ENCODE measurements at regions not wholly inside any gene's neighbourhood (a gene's known extent, or its start where the extent isn't known, plus 50 kb on each side); places are given as distances from the start of the nearest gene placed in this dataset.

DNA sequence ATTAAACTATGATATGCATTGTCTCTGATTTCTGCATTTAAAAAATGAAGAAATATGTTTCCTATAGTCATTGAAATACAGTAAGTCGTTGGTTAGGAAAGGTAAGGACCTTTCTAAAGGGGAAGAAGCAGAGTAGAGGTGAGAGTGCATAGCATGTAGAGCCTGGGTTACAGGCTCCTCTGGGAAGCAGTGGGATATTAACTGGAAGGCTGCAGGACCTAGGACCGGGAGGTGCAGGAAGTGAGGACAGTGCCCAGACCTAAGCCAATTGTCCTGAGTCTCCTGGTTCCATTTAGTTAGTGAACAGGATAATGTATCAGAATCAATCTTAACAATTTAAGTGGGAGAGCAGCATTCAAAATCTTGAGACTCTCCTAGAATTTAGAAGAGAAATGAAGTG lies 237.1 kb upstream of the NUDT6 start:
- intact Hi-C loops (cut with DNase I) = no loop called here
- H3K9me3 ChIP-seq = no peaks in the 10 kb centered on the region
- TF ChIP-seq CTCF (IDR thresholded peaks at IDR 0.05) (no peak), POLR2AphosphoS5 (IDR thresholded peaks at IDR 0.05; ENCODE audit: insufficient read depth in 1 of 2, low read depth in 1 of 2) (no peak), POLR2A (IDR thresholded peaks at IDR 0.05) (no peak)
- peaks cover 10% of the 10 kb centered on the region for H3K4me1 ChIP-seq
- H3K27ac ChIP-seq = no peak overlapping the region
- H3K4me3 ChIP-seq = no peak overlapping the region
- H3K36me3 ChIP-seq = no peaks in the 10 kb centered on the region
- no peak for DNase-seq (ENCODE audit: extremely low spot score in 2 of 2)
- no peaks in the 10 kb centered on the region for H3K27me3 ChIP-seq

GRCh38 chr4:123162859-123163258 lies 233.7 kb upstream of the SPRY1 start:
- no peak for DNase-seq (ENCODE audit: extremely low spot score in 2 of 2)
- no peak for TF ChIP-seq CTCF (IDR thresholded peaks at IDR 0.05)
- no peak for TF ChIP-seq POLR2A (IDR thresholded peaks at IDR 0.05)
- TF ChIP-seq POLR2AphosphoS5 (IDR thresholded peaks at IDR 0.05; ENCODE audit: insufficient read depth in 1 of 2, low read depth in 1 of 2) = no peak
- Histone ChIP-seq H3K4me3 (no peak overlapping the region), H3K27me3 (no peaks in the 10 kb centered on the region), H3K9me3 (no peaks in the 10 kb centered on the region), H3K27ac (no peak overlapping the region), H3K36me3 (no peaks in the 10 kb centered on the region), H3K4me1 (peaks cover 10% of the 10 kb centered on the region)
- intact Hi-C loops (cut with DNase I) = no loop called here

DNA sequence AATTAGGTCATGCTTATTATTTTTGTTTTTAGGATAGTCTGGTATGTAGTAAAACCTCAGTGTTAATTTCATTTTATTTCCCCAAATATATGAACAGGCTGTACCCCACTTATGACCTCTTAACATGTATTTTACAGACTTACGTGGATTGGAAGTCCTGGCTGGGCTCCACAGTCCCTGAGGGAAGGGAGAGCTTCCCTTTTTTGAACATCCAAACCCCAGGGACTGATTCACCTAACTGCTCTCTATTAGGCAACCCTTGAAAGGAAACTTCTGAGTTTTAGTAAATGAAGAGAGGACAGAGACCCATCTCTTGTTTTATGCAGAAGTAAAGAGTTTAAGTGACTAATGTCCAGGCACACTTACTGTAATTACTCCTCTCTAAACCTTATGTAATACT lies 233.1 kb upstream of the SPRY1 start:
- Histone ChIP-seq H3K9me3 (no peaks in the 10 kb centered on the region), H3K36me3 (no peaks in the 10 kb centered on the region), H3K27me3 (no peaks in the 10 kb centered on the region), H3K27ac (no peak overlapping the region), H3K4me1 (peaks cover 10% of the 10 kb centered on the region), H3K4me3 (no peak overlapping the region)
- intact Hi-C loops (cut with DNase I) = no loop called here
- DNase-seq (ENCODE audit: extremely low spot score in 2 of 2) = no peak
- TF ChIP-seq POLR2AphosphoS5 (IDR thresholded peaks at IDR 0.05; ENCODE audit: insufficient read depth in 1 of 2, low read depth in 1 of 2) (no peak), POLR2A (IDR thresholded peaks at IDR 0.05) (no peak), CTCF (IDR thresholded peaks at IDR 0.05) (no peak)

DNA sequence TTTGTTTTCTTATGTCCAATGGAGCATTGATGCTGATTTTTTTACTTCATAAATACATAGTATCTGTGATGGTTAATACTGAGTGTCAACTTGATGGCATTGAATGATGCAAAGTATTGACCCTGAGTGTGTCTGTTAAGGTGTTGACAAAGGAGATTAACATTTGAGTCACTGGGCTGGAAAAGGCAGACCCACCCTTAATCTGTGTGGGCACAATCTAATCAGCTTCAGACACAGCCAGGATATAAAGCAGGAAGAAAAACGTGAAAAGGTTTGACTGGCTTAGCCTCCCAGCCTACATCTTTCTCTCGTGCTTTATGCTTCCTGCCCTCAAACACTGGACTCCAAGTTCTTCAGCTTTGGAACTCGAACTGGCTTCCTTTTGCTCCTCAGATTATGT lies 230.6 kb upstream of the SPRY1 start:
- H3K4me1 ChIP-seq = peaks cover 4% of the 10 kb centered on the region
- H3K9me3 ChIP-seq = no peaks in the 10 kb centered on the region
- no peak overlapping the region for H3K4me3 ChIP-seq
- no peaks in the 10 kb centered on the region for H3K36me3 ChIP-seq
- H3K27me3 ChIP-seq = no peaks in the 10 kb centered on the region
- no peak for DNase-seq (ENCODE audit: extremely low spot score in 2 of 2)
- intact Hi-C loops (cut with DNase I) = no loop called here
- TF ChIP-seq POLR2AphosphoS5 (IDR thresholded peaks at IDR 0.05; ENCODE audit: insufficient read depth in 1 of 2, low read depth in 1 of 2) (no peak), POLR2A (IDR thresholded peaks at IDR 0.05) (no peak)
- no peak overlapping the region for H3K27ac ChIP-seq

GRCh38 chr4:123167931-123168330 lies 228.7 kb upstream of the SPRY1 start:
- no peaks in the 10 kb centered on the region for H3K9me3 ChIP-seq
- no peaks in the 10 kb centered on the region for H3K27me3 ChIP-seq
- no peak overlapping the region for H3K27ac ChIP-seq
- no peaks in the 10 kb centered on the region for H3K36me3 ChIP-seq
- no peak for DNase-seq (ENCODE audit: extremely low spot score in 2 of 2)
- no peak overlapping the region for H3K4me3 ChIP-seq
- intact Hi-C loops (cut with DNase I) = no loop called here
- peaks cover 4% of the 10 kb centered on the region for H3K4me1 ChIP-seq
- TF ChIP-seq POLR2AphosphoS5 (IDR thresholded peaks at IDR 0.05; ENCODE audit: insufficient read depth in 1 of 2, low read depth in 1 of 2) = no peak
- no peak for TF ChIP-seq POLR2A (IDR thresholded peaks at IDR 0.05)
- no peak for TF ChIP-seq CTCF (IDR thresholded peaks at IDR 0.05)

- Histone ChIP-seq H3K27me3 (no peaks in the 10 kb centered on the region), H3K27ac (no peak overlapping the region), H3K36me3 (no peaks in the 10 kb centered on the region), H3K4me3 (no peak overlapping the region), H3K9me3 (no peaks in the 10 kb centered on the region), H3K4me1 (peaks cover 4% of the 10 kb centered on the region)
- TF ChIP-seq POLR2AphosphoS5 (IDR thresholded peaks at IDR 0.05; ENCODE audit: insufficient read depth in 1 of 2, low read depth in 1 of 2) (no peak), CTCF (IDR thresholded peaks at IDR 0.05) (no peak), POLR2A (IDR thresholded peaks at IDR 0.05) (no peak)
- intact Hi-C loops (cut with DNase I) = no loop called here
- DNase-seq (ENCODE audit: extremely low spot score in 2 of 2) = no peak
Observed at GRCh38 chr4:123168812-123169211, 227.8 kb upstream of the SPRY1 start.

Measured in vagina (tissue), 2 donors.